SJSA1 (cell line): ENCODE measurements at regions not wholly inside any gene's neighbourhood (a gene's known extent, or its start where the extent isn't known, plus 50 kb on each side); places are given as distances from the start of the nearest gene placed in this dataset.
"Not testable (repeated sequence)": the region's sequence is repeated elsewhere in the genome, so short reads cannot be mapped to it uniquely, and the experiment has no call there.

Experiments used
- DNase-seq, 2 experiments: peaks; one replicate each; pipeline ENCODE4 v3.0.0-alpha.2; 2015 to 2020; ENCODE audit warnings: low spot score in 2 of 2, low read depth in 1 of 2
- H3K27ac ChIP-seq: fragments of 250-450 bp; sonication (Bioruptor Pico); 2 replicates; pipeline ENCODE4 v1.5.1; 2020; ENCODE audit warnings: mild to moderate bottlenecking, moderate library complexity
- H3K27me3 ChIP-seq: fragments of 250-450 bp; sonication (Bioruptor Pico); replicated peaks from 2 replicates; pipeline ENCODE4 v1.5.1; 2020; ENCODE audit warnings: mild to moderate bottlenecking, moderate library complexity
- H3K36me3 ChIP-seq: fragments of 250-450 bp; sonication (Bioruptor Pico); 2 replicates; pipeline ENCODE4 v1.5.1; 2020; ENCODE audit warnings: mild to moderate bottlenecking
- H3K4me1 ChIP-seq: fragments of 250-450 bp; sonication (Bioruptor Pico); replicated peaks from 2 replicates; pipeline ENCODE4 v1.6.1; 2021; ENCODE audit warnings: mild to moderate bottlenecking
- H3K4me3 ChIP-seq: fragments of 250-450 bp; sonication (Bioruptor Pico); 2 replicates; pipeline ENCODE4 v1.5.1; 2020; ENCODE audit warnings: mild to moderate bottlenecking
- H3K9me3 ChIP-seq: fragments of 250-450 bp; sonication (Bioruptor Pico); replicated peaks from 2 replicates; pipeline ENCODE4 v1.5.1; 2020; ENCODE audit warnings: mild to moderate bottlenecking

DNA sequence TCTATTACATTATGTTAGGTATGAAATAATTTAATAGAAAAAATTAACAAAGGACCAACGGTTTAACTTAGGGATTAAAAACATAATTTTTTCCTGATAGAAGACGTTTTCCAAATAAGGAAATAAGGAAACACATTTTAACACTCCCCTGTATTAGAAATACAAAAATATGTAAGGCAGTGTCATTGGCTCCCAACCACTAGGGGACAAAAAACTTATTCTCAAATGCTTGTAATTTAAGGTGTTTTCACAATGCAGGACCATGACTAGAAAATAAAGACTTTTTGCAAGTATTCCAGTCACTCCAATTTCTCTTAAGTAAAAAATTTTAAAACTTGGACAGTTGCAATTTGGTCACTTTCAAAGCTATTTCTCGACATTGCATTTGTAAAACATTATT, 98.8 kb upstream of the ODAD2 start:
- no peaks in the 10 kb centered on the region for H3K4me1 ChIP-seq
- H3K27me3 ChIP-seq, result no peaks in the 10 kb centered on the region
- no peak overlapping the region for H3K4me3 ChIP-seq
- no peaks in the 10 kb centered on the region for H3K36me3 ChIP-seq
- no peak for DNase-seq
- H3K9me3 ChIP-seq, result no peaks in the 10 kb centered on the region
- H3K27ac ChIP-seq, result no peak overlapping the region

DNA sequence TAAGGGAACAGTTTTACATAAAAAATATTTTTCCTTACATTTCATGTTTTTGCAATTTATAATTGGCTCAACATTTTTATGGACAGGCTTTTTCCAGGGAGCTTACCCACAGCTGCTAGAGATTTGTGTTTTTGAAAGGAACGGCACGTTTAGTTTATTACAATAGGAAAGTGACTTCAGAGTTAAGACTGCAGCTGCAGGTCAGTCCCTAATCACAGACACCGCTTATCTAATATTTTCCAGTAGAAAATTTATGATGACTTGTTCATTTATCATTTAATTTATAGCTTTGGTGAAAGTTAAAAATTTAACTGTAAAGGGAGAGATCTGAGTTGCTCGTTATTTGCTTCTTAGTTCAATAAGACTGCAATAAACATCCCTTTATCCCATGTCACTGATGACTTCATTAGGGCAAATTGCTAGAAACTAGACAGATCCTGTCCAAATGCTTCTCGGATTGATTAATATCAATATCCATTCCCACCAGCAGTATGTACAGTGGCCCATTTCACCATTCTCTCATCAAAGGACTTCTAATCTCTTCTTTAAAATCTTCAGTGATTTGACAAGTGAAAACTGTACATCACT, 97.0 kb upstream of the ODAD2 start:
- no peak for DNase-seq
- H3K27me3 ChIP-seq, result no peaks in the 10 kb centered on the region
- H3K4me1 ChIP-seq, result no peaks in the 10 kb centered on the region
- no peaks in the 10 kb centered on the region for H3K36me3 ChIP-seq
- no peak overlapping the region for H3K27ac ChIP-seq
- H3K4me3 ChIP-seq, result no peak overlapping the region
- H3K9me3 ChIP-seq, result no peaks in the 10 kb centered on the region

DNA sequence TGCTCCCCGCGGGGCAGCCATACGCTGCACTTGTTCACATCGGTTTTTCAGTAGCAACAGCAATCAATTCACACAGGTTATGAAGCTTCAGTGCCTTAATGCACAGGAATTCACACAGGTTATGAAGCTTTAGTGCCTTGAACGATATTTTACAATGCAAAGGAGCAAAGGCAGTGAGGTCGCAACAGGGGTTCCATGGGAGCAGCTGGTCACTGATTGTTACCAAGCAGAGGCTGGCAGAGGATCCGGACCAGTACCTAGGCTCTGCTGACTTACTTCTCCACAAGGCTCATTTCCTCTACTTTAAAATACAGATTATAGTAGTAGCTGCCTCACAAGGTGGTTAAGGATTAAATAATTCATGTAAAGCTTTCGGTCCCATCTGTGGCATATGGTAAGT, 95.2 kb upstream of the ODAD2 start:
- no peak overlapping the region for H3K4me3 ChIP-seq
- no peaks in the 10 kb centered on the region for H3K9me3 ChIP-seq
- H3K27ac ChIP-seq, result no peak overlapping the region
- no peaks in the 10 kb centered on the region for H3K36me3 ChIP-seq
- no peaks in the 10 kb centered on the region for H3K27me3 ChIP-seq
- peaks cover 8% of the 10 kb centered on the region for H3K4me1 ChIP-seq
- no peak for DNase-seq

DNA sequence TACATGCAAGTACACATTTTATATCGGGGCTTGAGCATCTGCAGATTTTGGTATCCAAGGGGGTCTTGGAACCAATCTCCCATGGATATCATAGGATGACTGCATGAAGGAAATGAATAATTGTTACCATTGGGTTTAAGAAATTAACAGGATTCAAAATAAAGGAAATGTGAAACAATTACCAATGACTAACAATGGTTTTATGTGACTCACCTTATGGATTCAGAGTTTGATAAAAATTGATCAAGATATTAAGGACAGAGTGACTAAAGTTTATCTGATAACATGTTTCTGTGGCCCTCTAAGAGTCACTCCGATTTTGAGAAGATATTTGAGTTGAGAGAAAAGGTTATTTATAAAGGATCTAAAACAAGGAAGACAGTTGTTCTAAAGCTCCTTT, 93.0 kb upstream of the ODAD2 start:
- H3K9me3 ChIP-seq, result no peaks in the 10 kb centered on the region
- no peaks in the 10 kb centered on the region for H3K27me3 ChIP-seq
- H3K36me3 ChIP-seq, result no peaks in the 10 kb centered on the region; the same call in 1 of the 2 replicates
- no peak overlapping the region for H3K27ac ChIP-seq
- no peak for DNase-seq
- peaks cover 25% of the 10 kb centered on the region for H3K4me1 ChIP-seq
- H3K4me3 ChIP-seq, result no peak overlapping the region

DNA sequence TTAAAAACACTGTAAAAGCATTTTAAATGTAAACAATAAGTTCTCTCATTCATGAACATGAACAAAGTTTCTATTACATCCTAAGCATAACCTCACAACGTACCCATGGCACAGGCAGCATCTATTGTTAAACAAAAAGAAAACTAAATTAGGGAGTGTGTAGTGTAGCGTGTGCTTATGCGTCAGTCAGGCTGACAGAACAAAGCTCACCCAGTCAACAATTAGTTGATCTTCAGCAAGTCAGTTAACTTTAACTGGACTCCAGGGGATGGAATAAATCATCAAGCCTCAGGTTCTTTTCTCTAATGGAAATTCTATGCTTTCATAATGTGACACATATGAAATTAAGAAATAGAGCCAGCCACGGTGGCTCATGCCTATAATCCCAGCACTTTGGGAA, 91.6 kb upstream of the ODAD2 start:
- Histone ChIP-seq H3K27ac (peak overlapping the region; percentile 73; the same call in 1 of the 2 replicates), H3K36me3 (no peaks in the 10 kb centered on the region; the same call in 1 of the 2 replicates), H3K9me3 (no peaks in the 10 kb centered on the region), H3K27me3 (no peaks in the 10 kb centered on the region), H3K4me1 (peaks cover 25% of the 10 kb centered on the region), H3K4me3 (no peak overlapping the region)
- no peak for DNase-seq

DNA sequence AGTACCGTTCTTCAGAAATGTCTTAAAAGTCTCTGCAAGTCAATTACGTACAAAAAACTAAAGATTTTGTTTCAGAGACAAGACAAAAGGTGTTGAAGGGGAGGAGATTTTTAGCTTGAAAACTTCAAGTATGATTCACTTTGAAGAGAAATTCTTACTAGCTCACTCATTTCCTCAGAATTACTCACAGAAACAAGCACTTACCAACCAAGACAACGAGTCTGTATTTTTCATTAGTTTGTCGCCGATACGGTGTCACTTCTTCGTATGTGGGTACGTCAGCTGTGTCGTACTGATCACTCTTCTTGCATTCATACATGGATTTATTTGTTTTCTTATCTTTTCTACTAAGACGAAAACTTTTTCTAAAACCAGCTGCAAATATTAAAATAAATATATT, 90.6 kb upstream of the ODAD2 start:
- H3K4me3 ChIP-seq, result no peak overlapping the region
- no peaks in the 10 kb centered on the region; the same call in 1 of the 2 replicates for H3K36me3 ChIP-seq
- H3K27me3 ChIP-seq, result no peaks in the 10 kb centered on the region
- H3K27ac ChIP-seq, result peak overlapping the region; percentile 73
- DNase-seq, result peak; percentile 49 to 75
- H3K9me3 ChIP-seq, result no peaks in the 10 kb centered on the region
- H3K4me1 ChIP-seq, result peaks cover 25% of the 10 kb centered on the region

DNA sequence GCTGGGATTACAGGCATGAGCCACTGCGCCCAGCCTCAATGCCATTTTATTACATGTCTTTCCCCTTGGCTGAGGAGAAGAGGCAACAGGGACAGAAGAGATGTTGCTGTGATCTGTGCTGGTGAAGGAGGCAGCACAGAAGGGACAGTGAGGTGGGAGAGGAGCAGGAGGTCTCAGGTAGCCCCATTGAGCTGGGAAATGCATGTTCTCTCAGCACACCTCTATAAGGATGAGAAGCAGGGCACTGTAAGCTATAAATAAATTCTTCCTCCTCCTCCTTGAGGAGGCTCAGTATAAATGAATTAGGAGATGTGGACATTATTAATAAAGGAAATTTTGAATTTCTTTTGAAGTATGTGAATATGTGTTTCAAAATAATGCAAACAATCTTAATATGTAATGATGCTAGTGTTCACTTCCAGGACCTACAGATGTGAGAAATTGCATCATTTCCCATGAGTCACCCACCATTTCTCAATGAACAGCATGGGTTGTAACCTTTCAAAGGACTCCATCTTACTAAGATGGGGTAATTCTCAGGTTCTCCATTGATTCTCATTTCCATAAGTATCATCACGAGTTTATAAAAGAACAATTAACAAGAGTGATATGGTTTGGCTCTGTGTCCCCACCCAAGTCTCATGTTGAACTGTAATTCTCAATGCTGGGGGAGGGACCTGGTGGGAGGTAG, 88.9 kb upstream of the ODAD2 start:
- Histone ChIP-seq H3K4me1 (peaks cover 25% of the 10 kb centered on the region), H3K27ac (peak overlapping the region; percentile 73; the same call in 1 of the 2 replicates), H3K9me3 (no peaks in the 10 kb centered on the region), H3K4me3 (no peak overlapping the region), H3K27me3 (no peaks in the 10 kb centered on the region), H3K36me3 (no peaks in the 10 kb centered on the region; the same call in 1 of the 2 replicates)
- peak in 1 of 2 experiments; percentile 9 for DNase-seq

DNA sequence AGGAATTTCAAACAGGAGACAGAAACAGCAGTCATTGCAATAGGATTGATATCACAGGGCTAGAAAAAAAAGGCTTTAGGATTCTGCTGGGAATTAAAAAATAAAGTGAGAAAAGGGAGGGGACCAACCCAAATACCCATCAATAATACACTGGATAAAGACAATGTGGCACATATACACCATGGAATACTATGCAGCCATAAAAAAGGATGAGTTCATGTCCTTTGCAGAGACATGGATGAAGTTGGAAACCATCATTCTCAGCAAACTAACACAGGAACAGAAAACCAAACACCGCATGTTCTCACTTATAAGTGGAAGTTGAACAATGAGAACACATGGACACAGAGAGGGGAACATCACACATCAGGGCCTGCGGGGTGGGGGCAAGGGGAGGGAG, 86.9 kb upstream of the ODAD2 start:
- H3K27ac ChIP-seq, H3K9me3 ChIP-seq, H3K36me3 ChIP-seq, H3K27me3 ChIP-seq, DNase-seq, H3K4me3 ChIP-seq: not testable (repeated sequence)
- peaks cover 25% of the 10 kb centered on the region for H3K4me1 ChIP-seq

DNA sequence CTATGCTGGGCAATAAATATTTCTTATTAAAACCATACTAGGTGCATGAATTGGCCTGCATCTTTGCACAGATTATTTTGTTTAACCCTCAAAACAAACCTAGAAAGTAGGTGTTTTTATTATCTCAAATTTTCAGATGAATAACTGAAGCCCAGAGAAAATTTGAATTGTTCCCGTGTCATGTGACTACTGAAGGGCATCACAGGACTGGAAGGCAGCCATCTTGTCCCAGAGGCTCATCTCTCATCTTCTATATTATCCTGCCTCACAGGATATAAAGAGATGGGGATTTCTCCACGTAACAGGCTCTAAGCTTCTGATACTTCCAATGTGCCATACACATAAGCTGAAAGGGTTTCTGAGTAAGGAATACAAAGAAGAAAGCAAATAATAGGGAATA, 84.0 kb upstream of the ODAD2 start:
- DNase-seq, result no peak
- H3K9me3 ChIP-seq, result no peaks in the 10 kb centered on the region
- no peaks in the 10 kb centered on the region; the same call in 1 of the 2 replicates for H3K36me3 ChIP-seq
- H3K27me3 ChIP-seq, result no peaks in the 10 kb centered on the region
- no peak overlapping the region for H3K4me3 ChIP-seq
- peaks cover 9% of the 10 kb centered on the region for H3K4me1 ChIP-seq
- no peak overlapping the region for H3K27ac ChIP-seq

DNA sequence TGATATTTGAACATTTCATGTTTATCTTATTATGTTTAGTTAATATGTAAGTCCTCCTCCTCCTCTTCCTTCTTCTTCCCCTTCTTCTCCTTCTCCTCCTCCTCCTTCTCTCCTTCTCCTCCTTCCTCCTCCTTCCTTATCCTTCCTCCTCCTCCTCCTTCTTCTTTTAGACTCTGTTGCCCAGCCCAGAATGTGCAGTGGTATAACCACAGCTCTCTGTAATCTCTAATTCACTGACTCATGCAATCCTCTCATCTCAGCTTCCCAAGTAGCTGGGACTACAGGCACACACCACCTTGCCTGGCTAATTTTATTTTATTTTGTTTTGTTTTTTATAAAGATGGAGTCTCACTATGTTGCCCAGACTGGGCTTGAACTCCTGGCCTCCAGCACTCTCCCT, 83.4 kb upstream of the ODAD2 start:
- Histone ChIP-seq H3K27ac (no peak overlapping the region), H3K36me3 (no peaks in the 10 kb centered on the region), H3K27me3 (no peaks in the 10 kb centered on the region), H3K9me3 (no peaks in the 10 kb centered on the region), H3K4me1 (peaks cover 10% of the 10 kb centered on the region), H3K4me3 (no peak overlapping the region)
- no peak for DNase-seq

DNA sequence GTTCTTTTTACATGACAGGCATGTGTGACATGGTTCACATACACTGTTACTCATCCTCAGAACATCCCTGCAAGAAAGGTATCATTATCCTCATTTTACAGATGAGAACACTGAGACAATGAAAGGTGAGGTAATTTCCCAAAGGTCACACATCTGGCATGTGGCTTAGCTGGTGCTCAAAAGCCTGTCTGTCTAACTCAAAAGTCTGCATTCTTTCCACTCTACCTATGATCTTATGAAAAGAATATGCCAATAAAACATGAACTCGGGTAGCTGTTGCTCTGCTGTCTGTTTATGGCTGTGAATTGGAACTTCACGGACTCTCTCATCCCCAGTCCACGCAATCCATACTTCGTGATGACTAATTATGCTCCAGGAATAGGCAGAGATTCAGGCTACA, 79.0 kb upstream of the ODAD2 start:
- peaks cover 12% of the 10 kb centered on the region for H3K4me1 ChIP-seq
- peak overlapping the region; percentile 26 for H3K27ac ChIP-seq
- DNase-seq, result peak in 1 of 2 experiments; percentile 35
- H3K36me3 ChIP-seq, result no peaks in the 10 kb centered on the region
- H3K27me3 ChIP-seq, result no peaks in the 10 kb centered on the region
- H3K4me3 ChIP-seq, result no peak overlapping the region
- no peaks in the 10 kb centered on the region for H3K9me3 ChIP-seq

DNA sequence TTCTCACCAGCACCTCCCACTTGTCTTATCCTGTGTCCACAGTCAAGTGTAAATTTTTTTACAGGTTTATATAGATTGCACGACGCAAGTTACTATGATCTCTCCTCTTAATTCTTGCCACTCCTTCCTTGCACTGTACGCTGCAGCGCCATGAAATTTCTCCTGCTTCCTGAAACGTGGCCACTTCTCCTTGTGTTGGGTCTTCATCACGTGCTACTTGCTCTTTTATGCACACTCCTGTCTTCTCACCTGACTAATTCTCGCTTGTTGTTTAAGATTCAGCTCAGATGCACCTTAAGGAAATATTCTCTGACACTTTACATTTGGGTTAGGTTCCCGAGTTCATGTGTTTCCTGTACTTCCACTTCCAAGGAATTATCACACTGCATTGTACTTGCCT, 76.5 kb upstream of the ODAD2 start:
- H3K4me1 ChIP-seq, result peaks cover 12% of the 10 kb centered on the region
- no peaks in the 10 kb centered on the region for H3K36me3 ChIP-seq
- H3K27ac ChIP-seq, result no peak overlapping the region
- H3K9me3 ChIP-seq, result no peaks in the 10 kb centered on the region
- DNase-seq, result no peak
- no peaks in the 10 kb centered on the region for H3K27me3 ChIP-seq
- H3K4me3 ChIP-seq, result no peak overlapping the region

DNA sequence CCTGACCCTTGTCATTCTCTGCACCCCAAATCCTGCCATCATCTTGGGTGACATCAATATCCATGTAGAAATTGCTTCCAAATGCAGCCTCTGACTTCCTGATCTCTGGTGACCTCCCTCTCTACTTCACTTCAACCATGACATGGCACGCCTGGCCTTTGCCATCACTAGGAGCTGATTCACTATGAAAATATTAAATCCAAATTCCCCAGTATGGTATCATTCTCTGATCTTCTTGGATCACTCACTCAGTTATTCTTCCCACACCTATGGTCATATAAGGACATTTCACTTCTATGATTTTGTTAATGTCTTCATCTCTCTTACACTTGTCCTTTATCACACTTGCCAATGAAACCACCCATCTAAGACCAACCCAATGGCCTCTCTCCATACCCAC, 73.7 kb upstream of the ODAD2 start:
- H3K4me3 ChIP-seq, result no peak overlapping the region
- no peak for DNase-seq
- no peaks in the 10 kb centered on the region for H3K36me3 ChIP-seq
- no peaks in the 10 kb centered on the region for H3K9me3 ChIP-seq
- H3K27ac ChIP-seq, result no peak overlapping the region; the same call in 1 of the 2 replicates
- H3K4me1 ChIP-seq, result peaks cover 5% of the 10 kb centered on the region
- H3K27me3 ChIP-seq, result no peaks in the 10 kb centered on the region

DNA sequence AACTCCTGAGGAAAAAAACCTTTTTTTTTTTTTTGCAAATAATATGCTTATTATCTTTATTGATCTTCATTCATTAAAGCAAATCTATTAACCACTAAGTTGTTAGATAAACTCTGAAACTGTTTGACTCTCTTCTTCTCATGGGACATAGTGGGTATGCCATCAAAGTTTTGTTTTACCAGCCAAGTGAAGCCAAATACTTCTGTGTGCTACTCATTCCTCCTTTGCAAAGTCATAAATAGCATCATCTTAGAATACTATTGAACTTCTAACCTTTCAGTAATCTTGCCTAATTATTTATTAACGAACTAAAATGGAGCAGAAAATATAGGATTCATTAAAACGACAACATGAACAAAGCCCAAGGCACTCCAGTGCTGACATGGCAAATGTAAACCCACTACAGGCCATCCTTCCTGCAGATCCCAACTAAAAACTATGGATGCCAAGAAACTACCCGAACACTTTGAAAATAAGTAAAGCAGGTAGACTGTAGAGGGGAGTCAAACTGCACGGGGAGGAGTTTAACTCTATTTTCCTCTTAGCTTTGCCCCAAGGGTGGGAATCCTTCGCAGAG, 61.2 kb upstream of the ODAD2 start:
- H3K4me3 ChIP-seq, result no peak overlapping the region
- H3K27me3 ChIP-seq, result no peaks in the 10 kb centered on the region
- no peak for DNase-seq
- H3K27ac ChIP-seq, result no peak overlapping the region
- H3K4me1 ChIP-seq, result peaks cover under 1% of the 10 kb centered on the region
- no peaks in the 10 kb centered on the region for H3K9me3 ChIP-seq
- no peaks in the 10 kb centered on the region for H3K36me3 ChIP-seq
